Activated T-cell treated with anti-CD3 and anti-CD28 coated beads, Interleukin-2, amount 50 U/mL, for 24 hours (primary cell): ENCODE measurements at regions not wholly inside any gene's neighbourhood (a gene's known extent, or its start where the extent isn't known, plus 50 kb on each side); places are given as distances from the start of the nearest gene placed in this dataset.

Experiments
- DNase-seq: peaks from one replicate; pipeline ENCODE4 v3.0.0-alpha.2; 2020
- H3K27ac Mint-ChIP-seq: 2 replicates; pipeline ENCODE4 v1.8.0; 2020; ENCODE audit warnings: mild to moderate bottlenecking, mixed read lengths
- H3K27me3 Mint-ChIP-seq: 2 replicates; pipeline ENCODE4 v1.8.0; 2020; ENCODE audit warnings: mixed read lengths
- H3K36me3 Mint-ChIP-seq: 2 replicates; pipeline ENCODE4 v1.8.0; 2020; ENCODE audit warnings: low read depth, mixed read lengths
- H3K4me1 Mint-ChIP-seq: 2 replicates; pipeline ENCODE4 v1.8.0; 2020; ENCODE audit warnings: low read depth, mixed read lengths
- H3K4me3 Mint-ChIP-seq: 2 replicates; pipeline ENCODE4 v1.8.0; 2020; ENCODE audit warnings: mild to moderate bottlenecking, moderate library complexity, mixed read lengths
- H3K9me3 Mint-ChIP-seq: 2 replicates; pipeline ENCODE4 v1.8.0; 2020; ENCODE audit warnings: mixed read lengths

- no peak for DNase-seq
- H3K4me1 Mint-ChIP-seq, result peaks cover 8% of the 10 kb centered on the region
- H3K27me3 Mint-ChIP-seq, result no peaks in the 10 kb centered on the region
- H3K9me3 Mint-ChIP-seq, result no peaks in the 10 kb centered on the region
- H3K4me3 Mint-ChIP-seq, result no peak overlapping the region
- H3K36me3 Mint-ChIP-seq, result no peaks in the 10 kb centered on the region
- no peak overlapping the region for H3K27ac Mint-ChIP-seq
These were observed 52.3 kb upstream of the URI1 start for GRCh38 chr19:29889702-29890101.

GRCh38 chr19:29890392-29890791, 51.6 kb upstream of the URI1 start:
- no peak overlapping the region for H3K27ac Mint-ChIP-seq
- no peaks in the 10 kb centered on the region for H3K36me3 Mint-ChIP-seq
- no peaks in the 10 kb centered on the region for H3K27me3 Mint-ChIP-seq

More at GRCh38 chr19:29890392-29890791, 51.6 kb upstream of the URI1 start:
- no peak overlapping the region for H3K4me3 Mint-ChIP-seq
- no peak for DNase-seq
- peaks cover 8% of the 10 kb centered on the region for H3K4me1 Mint-ChIP-seq
- H3K9me3 Mint-ChIP-seq, result no peaks in the 10 kb centered on the region
